Ishikawa (cell line): ENCODE measurements at regions not wholly inside any gene's neighbourhood (a gene's known extent, or its start where the extent isn't known, plus 50 kb on each side); places are given as distances from the start of the nearest gene placed in this dataset.

Source experiments
- FOXM1 ChIP-seq: IDR thresholded peaks from 2 replicates; pipeline ENCODE4 v1.6.1; 2012; ENCODE audit warnings: low read depth, borderline replicate concordance
- MAX ChIP-seq: IDR thresholded peaks from 2 replicates; pipeline ENCODE4 v1.6.1; 2012
- NFIC ChIP-seq: IDR thresholded peaks from 2 replicates; pipeline ENCODE4 v1.6.1; 2012
- REST ChIP-seq: IDR thresholded peaks from 2 replicates; pipeline ENCODE4 v1.6.1; 2012; ENCODE audit warnings: low read depth, mild to moderate bottlenecking
- TAF1 ChIP-seq: IDR thresholded peaks from 2 replicates; pipeline ENCODE4 v1.6.1; 2012; ENCODE audit warnings: low read depth, mild to moderate bottlenecking
- YY1 ChIP-seq: IDR thresholded peaks from 2 replicates; pipeline ENCODE4 v1.6.1; 2012; ENCODE audit warnings: low read depth

- TF ChIP-seq TAF1, result no peak
- TF ChIP-seq FOXM1, result no peak
- TF ChIP-seq REST, result no peak
- TF ChIP-seq YY1, result no peak
- TF ChIP-seq MAX, result no peak
- no peak for TF ChIP-seq NFIC
Measured at GRCh38 chr3:3705090-3705775, 94.0 kb upstream of the LRRN1 start.
